ENCODE measurements at regions not wholly inside any gene's neighbourhood (a gene's known extent, or its start where the extent isn't known, plus 50 kb on each side); places are given as distances from the start of the nearest gene placed in this dataset.
"Not testable (repeated sequence)": the region's sequence is repeated elsewhere in the genome, so short reads cannot be mapped to it uniquely, and the experiment has no call there.

- no peak for DNase-seq
Measured at GRCh38 chr9:81427870-81428269, 261.5 kb downstream of the TLE1 start.

GRCh38 chr9:81424431-81424830, 264.9 kb downstream of the TLE1 start:
- DNase-seq, result no peak

DNA sequence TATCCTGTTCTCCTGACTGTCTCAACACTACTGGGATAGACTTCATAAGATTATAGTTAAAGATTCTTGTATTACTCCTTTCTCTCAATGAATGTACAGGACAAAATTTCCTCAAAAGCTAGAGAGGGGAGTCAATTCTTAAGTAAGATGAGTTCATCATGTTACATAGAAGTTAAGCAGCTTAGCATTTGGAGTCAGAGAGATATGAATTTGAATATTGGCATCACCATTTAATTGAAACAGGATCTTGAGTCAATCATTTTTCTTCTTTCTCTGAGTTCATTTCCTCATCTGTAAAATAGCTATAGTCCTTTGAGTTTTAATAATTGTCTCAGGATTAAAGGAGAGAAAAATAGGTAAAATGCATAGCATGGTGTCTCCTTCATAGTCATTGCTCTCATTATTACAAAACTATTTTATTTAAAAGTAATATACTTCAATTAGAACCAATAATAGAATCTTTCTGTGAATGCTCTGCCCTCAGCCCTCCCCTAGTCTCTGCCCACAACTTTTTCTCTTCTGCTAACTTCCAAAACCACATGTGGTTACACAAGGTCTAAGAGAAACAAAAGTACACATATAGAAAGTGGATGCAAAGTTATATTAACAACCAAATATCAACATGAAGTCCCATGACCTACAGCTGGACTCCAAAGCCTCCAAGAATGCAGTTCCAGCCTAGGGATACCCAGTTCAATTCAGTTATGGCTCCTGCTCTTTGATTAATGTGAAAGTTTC, 265.6 kb downstream of the TLE1 start:
- no peak for DNase-seq

- DNase-seq, result not testable (repeated sequence)
Measured at GRCh38 chr9:81421090-81421489, 268.3 kb downstream of the TLE1 start.

- DNase-seq, result no peak
Measured at GRCh38 chr9:81420024-81420423, 269.3 kb downstream of the TLE1 start.

DNA sequence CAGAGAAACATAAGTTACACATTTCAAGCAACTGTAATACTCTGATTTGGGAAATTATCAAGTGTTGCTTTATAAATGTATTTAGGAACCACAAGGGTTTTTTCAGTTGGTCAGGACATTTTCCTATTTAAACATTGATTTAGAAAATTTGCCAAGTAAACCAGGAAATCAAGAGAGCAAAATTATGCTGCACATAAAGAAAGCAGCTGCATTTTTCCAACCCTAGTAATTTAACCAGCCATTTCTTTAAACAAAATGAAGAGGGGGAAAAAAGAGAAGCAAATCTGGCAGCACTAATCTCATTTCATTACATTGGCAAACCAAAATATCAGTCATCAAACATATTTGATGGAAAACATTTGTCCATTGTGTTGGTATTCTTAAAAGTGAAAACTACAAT, 271.4 kb downstream of the TLE1 start:
- no peak for DNase-seq

DNA sequence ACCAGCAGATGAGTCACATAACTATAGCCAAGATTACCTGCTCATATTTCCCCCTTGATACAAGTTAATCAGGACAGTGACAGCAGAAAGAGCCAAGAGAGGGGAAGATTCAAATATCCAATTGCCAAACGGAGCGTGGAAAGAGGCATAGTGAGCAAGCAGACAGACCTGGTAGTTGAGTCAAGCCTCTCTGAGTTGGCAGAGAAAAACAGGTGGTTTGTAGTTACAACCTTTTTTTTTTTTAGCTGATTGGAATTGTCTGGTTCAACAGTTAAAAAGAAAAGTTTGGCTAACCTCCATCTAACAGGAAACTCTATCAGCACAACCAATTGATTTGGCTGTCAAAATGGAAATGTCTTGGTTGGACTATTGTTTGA, 272.1 kb downstream of the TLE1 start:
- DNase-seq, result no peak

- no peak for DNase-seq
Measured at GRCh38 chr9:81416476-81417298, 272.7 kb downstream of the TLE1 start.

DNA sequence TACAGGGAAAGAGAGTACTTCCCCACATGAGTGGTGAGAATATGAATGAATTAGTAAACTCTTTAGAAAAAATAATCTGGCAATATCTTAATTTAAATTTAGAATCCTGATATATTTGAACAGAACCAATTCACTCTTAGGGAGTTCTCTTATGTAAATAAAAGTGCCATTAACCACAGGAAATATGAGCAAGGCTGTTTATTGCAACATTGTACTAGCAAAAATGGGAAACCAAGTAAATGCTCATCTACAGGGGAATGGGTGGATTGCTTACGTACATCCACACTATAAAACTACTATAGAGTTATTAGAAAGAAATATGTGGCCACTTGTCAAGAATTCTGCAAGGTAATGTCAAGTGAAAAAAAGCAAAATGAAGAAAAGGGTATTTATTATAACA, 274.5 kb downstream of the TLE1 start:
- no peak for DNase-seq

- no peak for DNase-seq
Measured at GRCh38 chr9:81411961-81412360, 277.4 kb downstream of the TLE1 start.

GRCh38 chr9:81410201-81410600, 279.1 kb downstream of the TLE1 start:
- DNase-seq, result no peak

DNA sequence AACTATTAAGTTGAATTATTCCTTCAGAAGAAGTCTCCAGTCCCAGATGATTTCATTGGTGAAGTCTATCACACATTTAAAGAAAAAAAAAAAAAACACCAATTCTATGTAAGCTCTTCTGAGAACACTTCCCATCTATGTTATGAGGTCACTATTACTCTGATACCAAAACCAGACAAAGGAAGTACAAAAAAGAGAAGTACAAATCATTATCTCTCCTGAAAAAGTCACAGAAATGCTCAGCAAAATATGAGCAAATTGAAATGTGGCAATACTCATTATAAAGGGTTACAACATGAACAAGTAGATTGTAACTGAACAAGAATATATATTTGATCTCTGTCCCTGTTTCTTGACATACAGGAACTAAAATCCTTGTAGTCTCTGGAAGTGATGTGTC, 280.4 kb downstream of the TLE1 start:
- no peak for DNase-seq

- no peak for DNase-seq
Measured at GRCh38 chr9:81404931-81405598, 284.3 kb downstream of the TLE1 start.

DNA sequence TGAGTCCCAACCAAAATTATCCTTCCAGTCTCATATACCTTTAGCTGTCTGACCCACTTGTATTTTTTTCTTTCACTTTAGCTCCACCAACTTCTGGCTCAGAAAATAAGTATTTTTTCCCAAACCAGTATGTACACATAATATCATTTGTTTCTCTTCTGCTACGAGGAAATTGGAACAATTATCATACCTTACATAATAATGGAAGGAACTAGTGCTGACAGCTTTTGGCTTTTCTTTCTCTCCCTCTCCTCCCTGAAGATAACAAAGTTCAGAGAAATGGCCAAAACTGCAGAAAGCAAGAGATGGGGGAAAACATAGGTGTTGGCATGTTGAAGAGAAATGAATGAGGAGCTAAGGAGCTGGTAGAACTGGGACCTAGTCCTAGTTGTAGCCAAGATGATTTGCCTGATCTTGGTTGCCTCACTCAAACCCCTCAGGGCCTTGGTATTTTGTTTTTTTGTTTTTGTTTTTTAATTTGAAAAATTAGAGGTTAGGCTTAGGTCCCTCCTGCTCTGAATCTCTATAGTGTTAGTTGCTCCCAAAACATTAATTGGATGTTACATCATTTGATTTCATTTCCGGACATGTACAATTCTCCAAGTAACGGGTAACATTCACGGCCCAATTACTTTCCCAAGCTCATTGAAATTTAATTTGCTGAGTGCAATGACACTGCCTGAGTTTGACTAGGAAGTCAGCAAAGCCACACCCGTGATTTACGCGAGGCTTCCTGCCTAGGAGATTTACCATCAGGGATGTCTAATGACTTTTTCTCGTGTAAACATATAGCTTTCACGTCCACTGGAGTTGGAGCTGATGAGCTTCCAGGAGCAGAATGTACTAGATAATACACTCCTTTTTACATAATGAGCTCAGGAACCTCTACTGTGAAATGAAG, 291.6 kb downstream of the TLE1 start:
- no peak for DNase-seq

GRCh38 chr9:81396528-81396927, 292.8 kb downstream of the TLE1 start:
- DNase-seq, result no peak

GRCh38 chr9:81395676-81396054, 293.7 kb downstream of the TLE1 start:
- no peak for DNase-seq

DNA sequence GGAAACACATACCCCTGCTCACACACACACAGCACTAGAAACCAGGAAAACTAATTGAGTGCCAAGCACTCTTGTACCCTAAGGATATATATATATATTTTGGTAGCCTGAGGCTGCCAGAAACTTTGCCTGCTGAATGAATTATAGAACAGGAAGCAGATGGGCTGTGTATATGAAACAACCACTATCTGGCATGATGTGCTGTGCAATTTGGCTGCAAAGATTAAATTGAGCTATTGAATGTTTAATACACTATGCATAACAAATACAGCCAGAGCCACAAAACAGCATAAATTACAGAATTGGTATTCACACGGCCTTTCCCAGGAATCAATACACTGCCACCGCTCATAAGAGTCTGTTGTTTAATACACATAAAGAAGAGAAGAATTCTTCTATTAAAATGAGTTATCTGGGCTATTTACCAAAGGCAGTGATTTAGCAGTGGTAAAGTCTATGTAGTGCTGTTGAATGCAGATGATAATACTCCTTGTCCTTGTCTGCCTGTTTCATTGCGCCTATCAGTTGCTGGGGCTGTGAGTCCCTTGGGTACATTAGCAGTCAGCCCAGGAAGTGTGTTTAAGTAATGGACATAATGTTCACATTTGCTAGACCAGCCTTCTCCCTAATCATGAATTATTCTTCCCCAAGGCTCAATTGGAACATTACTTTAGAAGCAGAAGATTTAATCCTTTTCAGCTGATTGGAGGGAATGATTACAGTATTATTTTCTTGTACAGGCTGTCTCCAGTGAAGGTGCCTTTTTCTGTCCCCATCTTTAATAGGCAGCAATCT, 294.3 kb downstream of the TLE1 start:
- DNase-seq, result no peak

- DNase-seq, result no peak
Measured at GRCh38 chr9:81393985-81394811, 295.1 kb downstream of the TLE1 start.

DNA sequence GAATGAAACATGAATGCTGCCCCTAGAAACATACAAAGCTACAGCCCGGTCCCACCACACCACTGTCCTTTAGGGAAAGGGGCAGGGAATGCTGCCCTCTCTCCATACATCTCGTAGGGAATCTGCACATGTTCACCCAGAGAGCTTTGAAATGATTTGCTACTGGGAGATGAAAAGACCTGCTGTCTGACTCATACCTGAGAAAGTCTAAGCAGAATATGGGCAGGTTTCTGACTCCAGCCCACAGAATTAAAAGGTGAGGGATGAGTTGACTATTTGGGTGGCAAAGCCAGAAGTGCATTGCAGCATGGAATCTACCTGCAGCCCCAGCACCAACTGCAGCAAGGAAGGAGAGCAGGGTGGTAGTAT, 297.9 kb downstream of the TLE1 start:
- DNase-seq, result no peak

DNA sequence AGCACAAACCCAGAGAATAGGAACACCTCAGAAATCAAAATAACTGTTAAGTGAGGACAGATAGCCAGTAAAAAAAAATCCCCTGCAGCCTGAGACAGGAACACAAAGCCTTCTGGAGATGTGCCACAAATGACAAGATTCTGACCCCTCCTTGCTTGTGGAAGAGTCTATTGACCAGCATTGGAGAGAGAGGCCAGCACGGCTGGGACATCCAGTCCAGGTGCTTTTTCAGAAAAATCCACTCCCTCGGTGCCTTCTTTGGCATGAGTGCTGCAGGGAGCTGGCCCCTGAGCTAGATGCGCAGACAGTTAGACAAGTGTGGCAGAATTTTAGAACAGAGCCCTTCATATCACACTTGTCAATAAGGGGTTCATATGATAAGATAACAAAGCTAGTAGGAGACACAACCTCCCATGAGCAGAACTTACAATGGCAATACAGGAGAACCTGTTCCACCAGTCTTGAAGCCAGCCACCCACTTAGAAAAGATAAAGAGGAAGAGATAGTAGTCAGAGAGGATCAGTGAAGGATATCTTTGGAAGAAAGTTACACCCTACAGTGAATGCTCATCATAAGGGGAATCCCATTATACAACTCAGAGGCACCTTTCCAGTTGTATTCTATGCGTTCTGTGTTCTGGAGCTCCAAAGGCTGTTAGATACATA, 298.4 kb downstream of the TLE1 start:
- no peak for DNase-seq

DNA sequence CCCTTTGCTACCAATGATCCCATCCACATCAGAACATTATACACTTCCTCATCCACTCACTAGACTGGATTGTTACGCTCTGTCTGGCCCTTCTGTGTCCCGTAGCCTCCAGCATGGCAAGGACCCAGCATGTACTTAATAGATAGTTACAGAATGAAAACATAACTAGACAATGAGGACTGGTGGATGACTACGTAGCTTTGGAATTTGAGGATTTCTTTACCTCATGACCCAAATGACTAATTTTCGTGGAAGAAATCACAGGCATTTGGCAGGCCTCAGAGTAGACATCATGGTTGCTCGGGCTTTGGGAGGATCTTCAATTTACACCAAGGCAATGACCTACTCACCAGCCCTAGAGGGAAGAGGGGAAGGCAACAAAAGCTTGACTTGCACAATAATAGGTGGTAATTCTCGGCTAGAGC, 299.8 kb downstream of the TLE1 start:
- no peak for DNase-seq
